Vagina (tissue), 2 donors: ENCODE measurements at regions not wholly inside any gene's neighbourhood (a gene's known extent, or its start where the extent isn't known, plus 50 kb on each side); places are given as distances from the start of the nearest gene placed in this dataset.
A peak's percentile ranks its signal among the peaks of the same experiment; 100 is the strongest.

Experiments used
- DNase-seq, 2 donors: peaks; one replicate each; pipeline ENCODE4 v3.0.0-alpha.2; 2017; ENCODE audit errors: extremely low spot score in 2 of 2
- H3K27ac ChIP-seq: fragments of 200-600 bp; sonication (generic); one replicate; pipeline ENCODE4 v1.5.1; 2019
- H3K27me3 ChIP-seq: fragments of 200-600 bp; sonication (generic); one replicate; pipeline ENCODE4 v1.5.1; 2019
- H3K36me3 ChIP-seq, 2 donors: fragments of 200-600 bp; sonication (generic); one replicate each; pipeline ENCODE4 v1.5.1; 2017 to 2019
- H3K4me1 ChIP-seq: fragments of 200-600 bp; sonication (generic); one replicate; pipeline ENCODE4 v1.5.1; 2019
- H3K4me3 ChIP-seq, 2 donors: fragments of 200-600 bp; sonication (generic); 1 replicate in 1 of 2; 2 replicates in 1 of 2; pipeline ENCODE4 v1.5.1; 2016 to 2019
- H3K9me3 ChIP-seq: fragments of 200-600 bp; sonication (generic); one replicate; pipeline ENCODE4 v1.5.1; 2019
- POLR2A ChIP-seq, 2 donors: fragments of 450-650 bp; IDR thresholded peaks; one replicate each; pipeline ENCODE4 v1.6.1; 2017; ENCODE audit warnings: antibody characterized with exemption in 2 of 2, mild to moderate bottlenecking in 2 of 2, moderate library complexity in 2 of 2
- POLR2AphosphoS5 ChIP-seq, 2 donors: sonication (generic); formaldehyde crosslinking; IDR thresholded peaks; one replicate each; pipeline ENCODE4 v1.9.0; 2017; ENCODE audit warnings: antibody characterized with exemption in 2 of 2, mild to moderate bottlenecking in 2 of 2, low read depth in 1 of 2; ENCODE audit not compliant: insufficient read depth in 1 of 2
- intact Hi-C: fragments of 100-400 bp; cut with DNase I; formaldehyde crosslinking; loops from one replicate; pipeline ENCODE4 v1.15.1; 2023
- TF ChIP-seq, protein P1 (sequence below), 3 experiments: fragments of 450-650 bp in 2 of 3; fragments of 200-600 bp in 1 of 3; sonication (generic) in 1 of 3; IDR thresholded peaks; one replicate each; pipeline ENCODE4 v1.5.1; 2017 to 2019; ENCODE audit warnings: antibody characterized with exemption in 3 of 3, mild to moderate bottlenecking in 2 of 3, moderate library complexity in 2 of 3

DNA sequence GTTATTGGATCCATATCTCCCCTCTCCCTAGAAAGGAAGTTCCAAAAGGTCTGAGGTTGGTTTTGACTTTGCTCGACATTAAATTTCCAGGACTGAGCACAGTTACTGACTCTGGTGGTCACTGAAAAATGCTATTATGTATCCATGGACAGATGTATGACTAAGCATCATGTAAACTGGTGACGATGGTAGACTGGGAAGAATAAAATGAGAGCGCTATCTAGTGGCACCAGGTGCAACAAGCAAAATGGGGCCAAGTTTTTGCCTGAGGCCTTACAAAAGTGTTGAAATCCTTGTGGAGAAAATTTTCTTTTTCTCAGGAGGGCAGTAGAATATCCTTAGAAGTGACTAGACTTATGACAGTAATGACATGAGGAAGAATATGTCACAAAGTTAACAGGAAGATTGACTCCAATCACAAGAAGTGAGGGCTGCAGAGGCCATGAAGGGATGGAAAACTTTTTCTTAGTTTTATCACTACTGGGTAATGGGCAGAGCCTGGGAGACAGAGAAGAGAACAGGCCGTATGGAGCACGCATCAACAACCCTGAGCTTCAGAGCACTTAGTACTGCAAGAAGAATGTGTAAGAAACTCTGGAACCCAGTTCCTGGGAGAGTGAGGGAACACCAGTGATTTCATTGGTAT, 88.9 kb upstream of the ELOVL5 start:
- no peak overlapping the region for H3K4me3 ChIP-seq
- no peaks in the 10 kb centered on the region for H3K27me3 ChIP-seq
- intact Hi-C loops = no loop called here
- DNase-seq = no peak
- peaks cover 17% of the 10 kb centered on the region for H3K4me1 ChIP-seq
- no peak overlapping the region for H3K27ac ChIP-seq
- H3K36me3 ChIP-seq = no peaks in the 10 kb centered on the region
- H3K9me3 ChIP-seq = no peaks in the 10 kb centered on the region
- TF ChIP-seq POLR2AphosphoS5 (IDR thresholded peaks at IDR 0.05; ENCODE audit: insufficient read depth in 1 of 2, low read depth in 1 of 2) = no peak
- TF ChIP-seq, protein P1, sequence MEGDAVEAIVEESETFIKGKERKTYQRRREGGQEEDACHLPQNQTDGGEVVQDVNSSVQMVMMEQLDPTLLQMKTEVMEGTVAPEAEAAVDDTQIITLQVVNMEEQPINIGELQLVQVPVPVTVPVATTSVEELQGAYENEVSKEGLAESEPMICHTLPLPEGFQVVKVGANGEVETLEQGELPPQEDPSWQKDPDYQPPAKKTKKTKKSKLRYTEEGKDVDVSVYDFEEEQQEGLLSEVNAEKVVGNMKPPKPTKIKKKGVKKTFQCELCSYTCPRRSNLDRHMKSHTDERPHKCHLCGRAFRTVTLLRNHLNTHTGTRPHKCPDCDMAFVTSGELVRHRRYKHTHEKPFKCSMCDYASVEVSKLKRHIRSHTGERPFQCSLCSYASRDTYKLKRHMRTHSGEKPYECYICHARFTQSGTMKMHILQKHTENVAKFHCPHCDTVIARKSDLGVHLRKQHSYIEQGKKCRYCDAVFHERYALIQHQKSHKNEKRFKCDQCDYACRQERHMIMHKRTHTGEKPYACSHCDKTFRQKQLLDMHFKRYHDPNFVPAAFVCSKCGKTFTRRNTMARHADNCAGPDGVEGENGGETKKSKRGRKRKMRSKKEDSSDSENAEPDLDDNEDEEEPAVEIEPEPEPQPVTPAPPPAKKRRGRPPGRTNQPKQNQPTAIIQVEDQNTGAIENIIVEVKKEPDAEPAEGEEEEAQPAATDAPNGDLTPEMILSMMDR (IDR thresholded peaks at IDR 0.05) = peak in 1 of 3 experiments; percentile 9

DNA sequence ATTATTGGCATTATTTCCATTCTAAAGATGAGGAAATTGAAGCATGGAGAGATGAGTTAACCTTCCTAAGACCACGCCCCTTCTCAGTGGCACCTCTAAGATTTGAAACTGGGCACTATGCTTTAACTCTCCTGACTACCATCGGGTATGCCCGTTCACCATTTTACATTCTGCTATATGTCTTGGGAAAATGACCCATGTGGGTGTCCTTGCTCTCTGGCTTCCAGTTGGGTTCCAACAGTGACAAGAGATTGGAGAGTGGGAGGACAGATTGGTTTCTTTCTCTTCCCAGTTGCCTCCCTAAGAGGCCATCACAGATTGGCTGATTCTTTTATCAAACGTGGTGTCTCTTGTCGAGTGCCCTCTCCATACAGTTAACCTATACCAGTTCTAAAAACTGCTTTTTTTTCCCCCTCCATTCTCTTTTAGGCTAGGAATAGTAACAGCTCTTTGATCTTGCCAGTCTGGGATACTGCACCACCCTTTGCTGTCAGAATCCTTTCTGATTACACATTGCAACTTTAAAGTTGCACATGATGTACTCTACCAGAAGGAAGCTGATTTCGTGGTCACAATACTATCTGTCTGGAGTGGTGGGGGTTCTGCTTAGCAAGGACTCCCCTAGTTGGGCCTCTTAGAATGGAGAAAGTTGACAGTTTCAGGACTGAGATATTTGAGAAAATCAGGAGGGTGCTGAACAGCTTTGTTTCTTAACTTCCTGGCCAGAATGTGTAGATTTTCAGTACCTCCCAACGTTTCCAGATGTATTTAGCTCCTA, 88.0 kb upstream of the ELOVL5 start:
- no peaks in the 10 kb centered on the region for H3K36me3 ChIP-seq
- intact Hi-C loops = no loop called here

GRCh38 chr6:53433951-53434285, 85.2 kb upstream of the ELOVL5 start:
- Histone ChIP-seq H3K4me1 (peaks cover 22% of the 10 kb centered on the region), H3K27ac (no peak overlapping the region), H3K4me3 (no peak overlapping the region), H3K36me3 (no peaks in the 10 kb centered on the region), H3K9me3 (no peaks in the 10 kb centered on the region), H3K27me3 (no peaks in the 10 kb centered on the region)
- intact Hi-C loops = no loop called here
- DNase-seq = no peak
- TF ChIP-seq POLR2A (IDR thresholded peaks at IDR 0.05) (no peak), POLR2AphosphoS5 (IDR thresholded peaks at IDR 0.05; ENCODE audit: insufficient read depth in 1 of 2, low read depth in 1 of 2) (no peak)
- TF ChIP-seq, protein P1 (IDR thresholded peaks at IDR 0.05) = no peak

More for the DNA sequence above, 88.0 kb upstream of the ELOVL5 start:
- H3K4me1 ChIP-seq = peaks cover 22% of the 10 kb centered on the region
- H3K27me3 ChIP-seq = no peaks in the 10 kb centered on the region
- no peak overlapping the region for H3K27ac ChIP-seq
- DNase-seq = no peak
- H3K9me3 ChIP-seq = no peaks in the 10 kb centered on the region
- no peak overlapping the region for H3K4me3 ChIP-seq
- TF ChIP-seq POLR2A (IDR thresholded peaks at IDR 0.05) = no peak

DNA sequence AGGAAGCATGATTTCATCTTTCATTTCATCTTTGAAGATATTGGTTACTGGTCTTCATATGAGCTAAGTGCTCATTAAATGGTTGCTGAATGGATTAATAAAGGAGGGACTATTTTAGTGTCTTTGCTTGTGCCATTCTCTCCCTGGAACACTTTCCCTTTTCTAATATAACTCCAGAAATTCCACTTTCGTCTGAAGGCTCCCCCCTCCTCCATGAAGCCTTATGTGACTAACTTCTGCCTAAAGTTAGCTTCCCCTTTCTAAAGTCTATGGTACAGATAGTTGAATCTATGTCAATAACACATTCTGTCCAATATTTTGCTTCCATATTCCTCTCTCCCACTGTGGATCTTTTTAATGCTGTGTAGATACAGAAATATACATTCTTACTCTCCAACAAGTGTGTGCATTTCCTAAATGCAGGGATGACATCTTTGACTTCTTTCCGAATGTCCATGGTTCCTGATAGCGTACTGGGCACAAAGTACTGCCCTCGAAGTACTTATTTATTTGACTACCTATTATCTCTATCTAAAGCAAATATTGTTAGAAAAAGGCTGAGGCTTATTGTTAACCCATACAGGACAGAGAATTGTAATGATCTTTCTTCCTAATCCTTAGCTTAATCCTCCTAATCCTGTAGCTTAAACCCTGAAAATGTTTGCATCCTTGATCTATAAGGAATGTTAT, 84.7 kb upstream of the ELOVL5 start:
- Histone ChIP-seq H3K27ac (peak overlapping the region; percentile 24), H3K4me1 (peaks cover 22% of the 10 kb centered on the region), H3K9me3 (no peaks in the 10 kb centered on the region), H3K27me3 (no peaks in the 10 kb centered on the region), H3K4me3 (no peak overlapping the region), H3K36me3 (no peaks in the 10 kb centered on the region)
- TF ChIP-seq POLR2A (IDR thresholded peaks at IDR 0.05) (no peak), POLR2AphosphoS5 (IDR thresholded peaks at IDR 0.05; ENCODE audit: insufficient read depth in 1 of 2, low read depth in 1 of 2) (no peak)
- TF ChIP-seq, protein P1 (IDR thresholded peaks at IDR 0.05) = no peak
- intact Hi-C loops = no loop called here
- DNase-seq = no peak

GRCh38 chr6:53432318-53433161, 83.8 kb upstream of the ELOVL5 start:
- H3K4me3 ChIP-seq = no peak overlapping the region
- TF ChIP-seq POLR2A (IDR thresholded peaks at IDR 0.05) (no peak), POLR2AphosphoS5 (IDR thresholded peaks at IDR 0.05; ENCODE audit: insufficient read depth in 1 of 2, low read depth in 1 of 2) (no peak)
- TF ChIP-seq, protein P1 (IDR thresholded peaks at IDR 0.05) = no peak
- no peaks in the 10 kb centered on the region for H3K27me3 ChIP-seq
- H3K36me3 ChIP-seq = no peaks in the 10 kb centered on the region
- H3K27ac ChIP-seq = peak overlapping the region; percentile 24
- no peak for DNase-seq
- H3K9me3 ChIP-seq = no peaks in the 10 kb centered on the region
- H3K4me1 ChIP-seq = peaks cover 22% of the 10 kb centered on the region
- intact Hi-C loops = no loop called here
